IMR-90 (cell line): ENCODE measurements at regions not wholly inside any gene's neighbourhood (a gene's known extent, or its start where the extent isn't known, plus 50 kb on each side); places are given as distances from the start of the nearest gene placed in this dataset.
A peak's percentile ranks its signal among the peaks of the same experiment; 100 is the strongest.

Experiments
- ATAC-seq: fragments of 200-7000 bp; cut with Tn5 transposase; 2 replicates; pipeline ENCODE4 v1.9.1; 2020; ENCODE audit warnings: low read depth, mild to moderate bottlenecking, moderate library complexity
- BruUV-seq: library from RNA; stranded (reverse); fragments of 400-500 nt; replicated peaks from 2 replicates; lab custom pipeline; 2021; lab: Mats Ljungman, UMichigan
- CTCF ChIA-PET: fragments of 300-600 bp; formaldehyde crosslinking; extraction: SDS; loops from one replicate; lab custom pipeline; 2021; ENCODE audit warnings: antibody characterized with exemption; lab: Yijun Ruan, JAX
- POLR2A ChIA-PET: fragments of 300-600 bp; sonication (Branson Sonifier 250); formaldehyde crosslinking; loops from one replicate; lab custom pipeline; 2022; ENCODE audit warnings: antibody characterized with exemption; ENCODE audit not compliant: unreplicated experiment; lab: Charles Lee
- DNase-seq: peaks from one replicate; pipeline ENCODE4 v3.0.0; 2013
- H2AFZ ChIP-seq: replicated peaks from 2 replicates; pipeline ENCODE3; 2013; ENCODE audit warnings: low read length, mild to moderate bottlenecking; ENCODE audit not compliant: poor library complexity
- H2AK5ac ChIP-seq: 2 replicates; pipeline ENCODE4 v1.6.1; 2013; ENCODE audit warnings: low read depth, low read length, inconsistent platforms
- H2AK9ac ChIP-seq: replicated peaks from 2 replicates; pipeline ENCODE3; 2013; ENCODE audit warnings: mild to moderate bottlenecking, low read depth, low read length, moderate library complexity; ENCODE audit not compliant: poor library complexity
- H2BK120ac ChIP-seq: 2 replicates; pipeline ENCODE4 v1.6.1; 2013; ENCODE audit warnings: low read depth, low read length, inconsistent platforms
- H2BK15ac ChIP-seq: 3 replicates; pipeline ENCODE4 v1.6.1; 2013; ENCODE audit warnings: low read depth, low read length, inconsistent platforms
- H2BK20ac ChIP-seq: 2 replicates; pipeline ENCODE4 v1.6.1; 2013; ENCODE audit warnings: low read depth, mild to moderate bottlenecking, inconsistent platforms, low read length, moderate library complexity
- H2BK5ac ChIP-seq: 2 replicates; pipeline ENCODE4 v1.6.1; 2013; ENCODE audit warnings: mild to moderate bottlenecking, low read depth, low read length, inconsistent platforms; ENCODE audit not compliant: poor library complexity, severe bottlenecking
- H3K14ac ChIP-seq: replicated peaks from 2 replicates; pipeline ENCODE4 v1.6.1; 2013; ENCODE audit warnings: low read depth, low read length, inconsistent platforms
- H3K18ac ChIP-seq: 2 replicates; pipeline ENCODE4 v1.6.1; 2013; ENCODE audit warnings: low read depth, low read length, control low read depth
- H3K23ac ChIP-seq: 2 replicates; pipeline ENCODE4 v1.6.1; 2013; ENCODE audit warnings: low read depth, low read length, inconsistent platforms
- H3K27ac ChIP-seq: 2 replicates; pipeline ENCODE4 v1.5.1; 2013; ENCODE audit warnings: mild to moderate bottlenecking, control low read depth, low read length; ENCODE audit not compliant: insufficient read depth
- H3K27me3 ChIP-seq: 2 replicates; pipeline ENCODE4 v1.6.1; 2013; ENCODE audit warnings: low read length; ENCODE audit not compliant: control insufficient read depth, insufficient read depth
- H3K36me3 ChIP-seq: 2 replicates; pipeline ENCODE4 v1.6.1; 2013; ENCODE audit warnings: low read length, mixed read lengths; ENCODE audit not compliant: control insufficient read depth, insufficient read depth
- H3K4ac ChIP-seq: 2 replicates; pipeline ENCODE4 v1.6.1; 2013; ENCODE audit warnings: low read depth, low read length, inconsistent platforms
- H3K4me1 ChIP-seq: 2 replicates; pipeline ENCODE4 v1.6.1; 2013; ENCODE audit warnings: low read length, mixed read lengths; ENCODE audit not compliant: control insufficient read depth, insufficient read depth
- H3K4me2 ChIP-seq: 2 replicates; pipeline ENCODE4 v1.6.1; 2013; ENCODE audit warnings: low read depth, mild to moderate bottlenecking, control low read depth, low read length, moderate library complexity
- H3K4me3 ChIP-seq: 2 replicates; pipeline ENCODE4 v1.5.1; 2013; ENCODE audit warnings: low read depth, mild to moderate bottlenecking, control low read depth, low read length, moderate library complexity; ENCODE audit not compliant: insufficient read depth
- H3K56ac ChIP-seq: 2 replicates; pipeline ENCODE4 v1.6.1; 2013; ENCODE audit warnings: low read length, inconsistent platforms; ENCODE audit not compliant: insufficient read depth; ENCODE audit errors: extremely low read depth
- H3K79me1 ChIP-seq, 2 experiments: 2 replicates each; pipeline ENCODE4 v1.6.1; 2013; ENCODE audit warnings: low read length in 2 of 2, inconsistent platforms in 1 of 2, low read depth in 1 of 2
- H3K9ac ChIP-seq: 2 replicates; pipeline ENCODE4 v1.6.1; 2013; ENCODE audit warnings: low read depth, low read length, control low read depth
- H3K9me1 ChIP-seq: 2 replicates; pipeline ENCODE4 v1.6.1; 2013; ENCODE audit warnings: low read length, inconsistent platforms; ENCODE audit not compliant: insufficient read depth
- H3K9me3 ChIP-seq: 2 replicates; pipeline ENCODE4 v1.6.1; 2013; ENCODE audit warnings: low read length; ENCODE audit not compliant: control insufficient read depth, insufficient read depth
- H4K20me1 ChIP-seq: 2 replicates; pipeline ENCODE4 v1.6.1; 2013; ENCODE audit warnings: low read length, inconsistent platforms; ENCODE audit not compliant: insufficient read depth
- H4K5ac ChIP-seq: 2 replicates; pipeline ENCODE4 v1.6.1; 2013; ENCODE audit warnings: mild to moderate bottlenecking, low read depth, low read length, control low read depth
- H4K8ac ChIP-seq, 2 experiments: 2 replicates each; pipeline ENCODE4 v1.6.1; 2013; ENCODE audit warnings: low read depth in 2 of 2, low read length in 2 of 2, control low read depth in 1 of 2, inconsistent platforms in 1 of 2
- H4K91ac ChIP-seq: 2 replicates; pipeline ENCODE4 v1.6.1; 2013; ENCODE audit warnings: low read depth, low read length, inconsistent platforms; ENCODE audit not compliant: insufficient read depth
- ELK1 ChIP-seq: fragments of 150-350 bp; IDR thresholded peaks from 2 replicates; pipeline ENCODE4 v1.6.1; 2016; ENCODE audit warnings: low read depth, mild to moderate bottlenecking, low read length, moderate library complexity, borderline replicate concordance
- POLR2A ChIP-seq: IDR thresholded peaks from 2 replicates; pipeline ENCODE4 v1.6.1; 2012; ENCODE audit warnings: mild to moderate bottlenecking, low read depth, low read length
- RAD21 ChIP-seq: IDR thresholded peaks from 2 replicates; pipeline ENCODE4 v1.6.1; 2012; ENCODE audit warnings: low read length, improper control_type of control experiment
- RFX5 ChIP-seq: IDR thresholded peaks from 2 replicates; pipeline ENCODE4 v1.8.0; 2012; ENCODE audit warnings: low read depth, mild to moderate bottlenecking, low read length, moderate library complexity
- SMC3 ChIP-seq: fragments of 150-350 bp; IDR thresholded peaks from 2 replicates; pipeline ENCODE4 v1.6.1; 2016; ENCODE audit warnings: low read depth, mild to moderate bottlenecking, antibody characterized with exemption, low read length, moderate library complexity
- WGBS, 2 experiments: methylation state at CpG; one replicate each; pipeline versions ENCODE4 v1.1.5 to v1.1.7; 2013; ENCODE audit warnings: missing lambda C conversion rate in 2 of 2; ENCODE audit not compliant: insufficient read length in 1 of 2; ENCODE audit errors: extremely low coverage in 2 of 2; 5-methylcytosine and 5-hydroxymethylcytosine counted together
- dilution Hi-C: fragments of 300-500 bp; cut with HindIII; formaldehyde crosslinking; loops from one replicate; pipeline ENCODE4 v1.14.3; 2018; ENCODE audit warnings: low sequenced_read_pairs; ENCODE audit not compliant: unreplicated experiment
- in situ Hi-C: fragments of 300-500 bp; cut with MboI; formaldehyde crosslinking; loops from 3 replicates; pipeline ENCODE4 v1.14.3; 2019; ENCODE audit warnings: low sequenced_read_pairs, inconsistent platforms, mixed read lengths
- intact Hi-C: fragments of 100-400 bp; cut with micrococcal nuclease; formaldehyde crosslinking; loops from 2 replicates; pipeline ENCODE4 v1.10.0; 2022

- H4K5ac ChIP-seq, result no peak overlapping the region
- WGBS, 2 experiments, result no CpG with 5 or more reads among the region's 4 CpGs
- dilution Hi-C loops (no loop called here), in situ Hi-C loops (no loop called here), intact Hi-C loops (no loop called here)
- H3K23ac ChIP-seq, result no peak overlapping the region
- H3K18ac ChIP-seq, result no peak overlapping the region; the same call in 1 of the 2 replicates
- H3K9me1 ChIP-seq, result no peaks in the 10 kb centered on the region
- peaks cover 13% of the 10 kb centered on the region for H3K9me3 ChIP-seq
- H3K4me2 ChIP-seq, result no peak overlapping the region
- ATAC-seq, result peak; percentile 68
- no peaks in the 10 kb centered on the region; the same call in 1 of the 2 replicates for H3K27me3 ChIP-seq
- no TSS peak for BruUV-seq
- no peak overlapping the region for H3K27ac ChIP-seq
- H4K91ac ChIP-seq, result no peak overlapping the region
- no peaks in the 10 kb centered on the region for H4K20me1 ChIP-seq
- no peak overlapping the region for H2BK20ac ChIP-seq
- no peak overlapping the region for H3K56ac ChIP-seq
- no peak overlapping the region for H2BK120ac ChIP-seq
- ChIA-PET POLR2A (no interaction called here), CTCF (no interaction called here)
- H4K8ac ChIP-seq, result no peak overlapping the region
- no peaks in the 10 kb centered on the region for H3K36me3 ChIP-seq
- H3K79me1 ChIP-seq, result no peaks in the 10 kb centered on the region
- TF ChIP-seq RAD21, result no peak
- TF ChIP-seq ELK1, result no peak
- no peak for TF ChIP-seq POLR2A
- no peak for TF ChIP-seq SMC3
- no peak for TF ChIP-seq RFX5
- no peaks in the 10 kb centered on the region for H3K4me1 ChIP-seq
- H2BK15ac ChIP-seq, result no peak overlapping the region
- H3K4ac ChIP-seq, result no peak overlapping the region
- H3K4me3 ChIP-seq, result no peak overlapping the region
- H3K9ac ChIP-seq, result no peak overlapping the region
- no peak overlapping the region for H2AK9ac ChIP-seq
- no peak overlapping the region for H2AK5ac ChIP-seq
- peak; percentile 38 for DNase-seq
- no peak overlapping the region for H2BK5ac ChIP-seq
- no peak overlapping the region for H2AFZ ChIP-seq
- no peak overlapping the region for H3K14ac ChIP-seq
Observed at GRCh38 chr15:75149867-75150709, 51.6 kb upstream of the C15orf39 start.
